Ovary (tissue), 7 donors: ENCODE measurements at regions not wholly inside any gene's neighbourhood (a gene's known extent, or its start where the extent isn't known, plus 50 kb on each side); places are given as distances from the start of the nearest gene placed in this dataset.

Experiments used
- DNase-seq, 5 donors: peaks; one replicate each; pipeline ENCODE4 v3.0.0-alpha.2; 2019 to 2020
- H3K27ac ChIP-seq, 2 donors: fragments of 200-600 bp; one replicate each; pipeline versions ENCODE4 v1.5.1 to v1.8.0; 2019 to 2022
- H3K27me3 ChIP-seq: fragments of 200-600 bp; one replicate; pipeline ENCODE4 v1.8.0; 2022
- H3K36me3 ChIP-seq: fragments of 200-600 bp; sonication (generic); one replicate; pipeline ENCODE4 v1.5.1; 2019
- H3K4me1 ChIP-seq: one replicate; pipeline ENCODE4 v1.8.1; 2013; ENCODE audit warnings: mild to moderate bottlenecking, moderate library complexity; ENCODE audit not compliant: insufficient read depth
- H3K4me3 ChIP-seq: fragments of 200-600 bp; sonication (generic); one replicate; pipeline ENCODE4 v1.5.1; 2017
- H3K9me3 ChIP-seq, 2 donors: fragments of 200-600 bp in 1 of 2; sonication (generic) in 1 of 2; one replicate each; pipeline versions ENCODE4 v1.5.1 to v1.8.1; 2013 to 2019; ENCODE audit warnings: mild to moderate bottlenecking in 1 of 2, moderate library complexity in 1 of 2
- EP300 ChIP-seq: sonication (generic); formaldehyde crosslinking; IDR thresholded peaks from one replicate; pipeline ENCODE4 v1.6.1; 2017; ENCODE audit warnings: antibody characterized with exemption
- POLR2A ChIP-seq: fragments of 450-650 bp; IDR thresholded peaks from one replicate; pipeline ENCODE4 v1.6.1; 2017; ENCODE audit warnings: antibody characterized with exemption, mild to moderate bottlenecking, moderate library complexity
- WGBS, 3 donors: extraction: QIAGEN DNeasy Blood & Tissue Kit in 1 of 3; methylation state at CpG; one replicate each; pipeline versions ENCODE4 v1.1.5 to v1.1.7; 2013 to 2017; 5-methylcytosine and 5-hydroxymethylcytosine counted together
- intact Hi-C, 4 donors: fragments of 100-400 bp; cut with DNase I; formaldehyde crosslinking; loops; one replicate each; pipeline versions ENCODE4 v1.11.0 to v1.15.1; 2022 to 2023
- TF ChIP-seq, protein P1 (sequence below), 3 donors: fragments of 450-650 bp in 2 of 3; fragments of 200-600 bp in 1 of 3; IDR thresholded peaks; one replicate each; pipeline versions ENCODE4 v1.5.1 to v1.8.0; 2016 to 2022; ENCODE audit warnings: antibody characterized with exemption in 3 of 3, mild to moderate bottlenecking in 1 of 3
- donor health status: DM: no; HTN: no; CAD: no; lungs with moderate emphysema.
- donor health status: DM: no; HTN: no; CAD: no.
- donor health status: Bipolar disorder and iron deficiency.
- donor health status: DM: no; HTN: no; CAD: no.
- donor health status: DM: yes; HTN: yes; CAD: no.

DNA sequence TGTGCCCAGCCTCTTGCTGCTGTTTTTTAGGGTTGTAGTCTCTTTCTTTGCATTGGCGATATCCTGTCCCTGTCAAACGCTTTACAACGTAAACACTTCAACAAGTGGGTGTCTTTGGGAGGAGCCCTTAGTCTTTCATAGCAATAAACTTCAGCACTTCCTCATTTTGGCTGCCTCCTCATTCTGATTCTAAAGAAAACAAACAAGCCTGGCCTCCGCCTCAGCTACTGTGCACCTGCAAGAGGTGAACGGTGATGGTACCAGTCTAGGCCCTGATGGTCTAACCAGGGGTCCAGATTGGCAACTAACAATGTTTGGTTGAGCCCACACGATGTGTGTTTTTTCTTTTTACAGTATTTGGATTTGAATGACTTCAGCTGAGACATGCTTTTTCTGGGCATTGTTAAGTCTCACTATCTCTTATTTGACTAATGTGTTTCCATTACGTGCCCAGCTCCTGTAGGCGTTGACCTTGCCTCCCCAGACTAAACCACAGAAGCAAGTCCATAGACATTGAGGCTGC is 53.2 kb upstream of the CUL3 start:
- Histone ChIP-seq H3K27me3 (no peaks in the 10 kb centered on the region), H3K4me3 (no peak overlapping the region), H3K36me3 (no peaks in the 10 kb centered on the region), H3K27ac (no peak overlapping the region), H3K4me1 (no peaks in the 10 kb centered on the region), H3K9me3 (no peaks in the 10 kb centered on the region)
- TF ChIP-seq, protein P1, sequence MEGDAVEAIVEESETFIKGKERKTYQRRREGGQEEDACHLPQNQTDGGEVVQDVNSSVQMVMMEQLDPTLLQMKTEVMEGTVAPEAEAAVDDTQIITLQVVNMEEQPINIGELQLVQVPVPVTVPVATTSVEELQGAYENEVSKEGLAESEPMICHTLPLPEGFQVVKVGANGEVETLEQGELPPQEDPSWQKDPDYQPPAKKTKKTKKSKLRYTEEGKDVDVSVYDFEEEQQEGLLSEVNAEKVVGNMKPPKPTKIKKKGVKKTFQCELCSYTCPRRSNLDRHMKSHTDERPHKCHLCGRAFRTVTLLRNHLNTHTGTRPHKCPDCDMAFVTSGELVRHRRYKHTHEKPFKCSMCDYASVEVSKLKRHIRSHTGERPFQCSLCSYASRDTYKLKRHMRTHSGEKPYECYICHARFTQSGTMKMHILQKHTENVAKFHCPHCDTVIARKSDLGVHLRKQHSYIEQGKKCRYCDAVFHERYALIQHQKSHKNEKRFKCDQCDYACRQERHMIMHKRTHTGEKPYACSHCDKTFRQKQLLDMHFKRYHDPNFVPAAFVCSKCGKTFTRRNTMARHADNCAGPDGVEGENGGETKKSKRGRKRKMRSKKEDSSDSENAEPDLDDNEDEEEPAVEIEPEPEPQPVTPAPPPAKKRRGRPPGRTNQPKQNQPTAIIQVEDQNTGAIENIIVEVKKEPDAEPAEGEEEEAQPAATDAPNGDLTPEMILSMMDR (IDR thresholded peaks at IDR 0.05): no peak
- TF ChIP-seq EP300: no peak
- TF ChIP-seq POLR2A: no peak
- intact Hi-C loops: no loop called here
- no peak for DNase-seq
- WGBS, 3 donors: 61 to 69% (median 67%) methylated on average over 8 of the region's 8 CpGs
